T-helper 1 cell treated with Interleukin-12 subunit alpha and Interleukin-12 subunit beta and Interleukin-4 antibody, amounts not matched to agents 30 μg/mL and 1 μg/mL, for 36 hours (primary cell): ENCODE measurements at regions not wholly inside any gene's neighbourhood (a gene's known extent, or its start where the extent isn't known, plus 50 kb on each side); places are given as distances from the start of the nearest gene placed in this dataset.

Source experiments
- H3K27ac Mint-ChIP-seq: one replicate; pipeline ENCODE4 v1.8.0; 2021; ENCODE audit warnings: mild to moderate bottlenecking, mixed read lengths
- H3K27me3 Mint-ChIP-seq: one replicate; pipeline ENCODE4 v1.8.0; 2021; ENCODE audit warnings: low read depth, mixed read lengths
- H3K36me3 Mint-ChIP-seq: one replicate; pipeline ENCODE4 v1.8.0; 2021; ENCODE audit warnings: low read depth, mixed read lengths
- H3K4me1 Mint-ChIP-seq: one replicate; pipeline ENCODE4 v1.8.0; 2021; ENCODE audit warnings: low read depth, mixed read lengths
- H3K4me3 Mint-ChIP-seq: one replicate; pipeline ENCODE4 v1.8.0; 2021; ENCODE audit warnings: mild to moderate bottlenecking, moderate library complexity, mixed read lengths
- H3K9me3 Mint-ChIP-seq: one replicate; pipeline ENCODE4 v1.8.0; 2021; ENCODE audit warnings: mixed read lengths

- Mint-ChIP-seq H3K4me3 (no peak overlapping the region), H3K27me3 (no peaks in the 10 kb centered on the region), H3K27ac (no peak overlapping the region), H3K36me3 (no peaks in the 10 kb centered on the region), H3K9me3 (no peaks in the 10 kb centered on the region), H3K4me1 (no peaks in the 10 kb centered on the region)
These were observed 95.6 kb upstream of the SLC35B3 start for GRCh38 chr6:8530785-8531435.

DNA sequence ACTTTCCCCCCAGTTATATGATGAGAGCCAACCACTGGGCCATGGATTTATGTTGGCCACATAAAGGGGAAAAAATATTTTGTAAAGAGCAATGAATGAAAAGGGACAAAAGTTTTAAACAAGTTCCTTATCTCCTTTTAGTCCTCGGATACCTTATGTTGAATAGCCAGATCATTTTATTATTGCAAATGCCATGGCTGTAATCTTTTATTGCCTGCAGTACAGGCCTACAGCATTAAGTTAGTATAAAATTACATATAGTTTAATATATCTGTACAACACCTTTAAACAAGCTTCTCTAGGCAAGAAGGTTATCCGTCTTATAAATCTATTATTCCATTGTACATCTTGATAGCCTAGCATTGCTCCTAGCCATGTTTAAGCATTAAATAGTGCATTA lies 93.9 kb upstream of the SLC35B3 start:
- no peaks in the 10 kb centered on the region for H3K36me3 Mint-ChIP-seq
- H3K27me3 Mint-ChIP-seq = no peaks in the 10 kb centered on the region
- H3K4me3 Mint-ChIP-seq = no peak overlapping the region
- H3K9me3 Mint-ChIP-seq = no peaks in the 10 kb centered on the region
- no peaks in the 10 kb centered on the region for H3K4me1 Mint-ChIP-seq
- H3K27ac Mint-ChIP-seq = no peak overlapping the region

- Mint-ChIP-seq H3K4me1 (no peaks in the 10 kb centered on the region), H3K27ac (no peak overlapping the region), H3K9me3 (no peaks in the 10 kb centered on the region), H3K4me3 (no peak overlapping the region), H3K36me3 (no peaks in the 10 kb centered on the region), H3K27me3 (no peaks in the 10 kb centered on the region)
These were observed 92.5 kb upstream of the SLC35B3 start for GRCh38 chr6:8527818-8528217.

DNA sequence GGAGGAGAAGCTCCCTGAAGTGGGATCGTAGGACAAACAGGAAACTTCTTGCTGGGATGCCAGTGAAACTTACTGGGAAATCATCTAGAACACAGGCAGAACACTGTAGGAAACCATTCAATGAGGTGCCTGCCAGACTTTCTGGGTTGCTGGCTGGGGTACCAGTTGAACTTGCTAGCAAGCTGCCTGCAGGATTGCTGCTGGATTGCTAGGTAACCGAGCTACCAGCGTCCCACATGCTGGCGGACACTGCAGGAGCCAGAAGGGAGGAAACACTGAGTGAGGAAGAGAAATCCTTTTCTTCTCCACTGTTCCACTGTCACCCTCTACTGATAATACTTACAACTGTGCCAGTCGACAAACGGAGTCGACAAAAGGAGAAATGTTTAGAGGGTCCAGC lies 91.3 kb upstream of the SLC35B3 start:
- no peaks in the 10 kb centered on the region for H3K9me3 Mint-ChIP-seq
- H3K4me3 Mint-ChIP-seq = no peak overlapping the region
- H3K27me3 Mint-ChIP-seq = no peaks in the 10 kb centered on the region
- no peaks in the 10 kb centered on the region for H3K36me3 Mint-ChIP-seq
- no peaks in the 10 kb centered on the region for H3K4me1 Mint-ChIP-seq
- H3K27ac Mint-ChIP-seq = no peak overlapping the region

DNA sequence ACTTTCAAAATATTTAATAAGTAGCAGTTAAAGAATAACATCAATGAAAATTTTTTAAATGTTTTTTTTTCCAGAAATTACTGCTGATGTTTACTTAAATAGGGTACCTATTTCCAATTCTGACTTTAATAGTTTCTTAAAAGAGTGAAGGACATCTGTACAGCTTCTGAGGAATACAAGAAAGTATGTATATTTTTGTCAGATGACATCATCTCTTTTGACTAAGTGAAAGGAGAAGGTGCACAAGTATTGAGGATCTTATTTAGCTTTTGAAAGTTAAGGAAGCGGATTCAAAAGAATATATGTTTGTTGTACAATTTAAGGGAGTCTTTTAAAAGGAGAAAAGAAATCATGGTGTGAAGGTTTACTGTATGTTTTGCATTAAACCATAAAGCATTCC lies 90.0 kb upstream of the SLC35B3 start:
- H3K4me1 Mint-ChIP-seq = no peaks in the 10 kb centered on the region
- no peak overlapping the region for H3K4me3 Mint-ChIP-seq
- no peaks in the 10 kb centered on the region for H3K27me3 Mint-ChIP-seq
- H3K9me3 Mint-ChIP-seq = no peaks in the 10 kb centered on the region
- H3K27ac Mint-ChIP-seq = no peak overlapping the region
- H3K36me3 Mint-ChIP-seq = no peaks in the 10 kb centered on the region

GRCh38 chr6:8513174-8513573 lies 77.8 kb upstream of the SLC35B3 start:
- Mint-ChIP-seq H3K27me3 (no peaks in the 10 kb centered on the region), H3K9me3 (no peaks in the 10 kb centered on the region), H3K4me3 (no peak overlapping the region), H3K27ac (no peak overlapping the region), H3K4me1 (no peaks in the 10 kb centered on the region), H3K36me3 (no peaks in the 10 kb centered on the region)

GRCh38 chr6:8507286-8507685 lies 71.9 kb upstream of the SLC35B3 start:
- Mint-ChIP-seq H3K27me3 (no peaks in the 10 kb centered on the region), H3K36me3 (no peaks in the 10 kb centered on the region), H3K4me1 (no peaks in the 10 kb centered on the region), H3K27ac (no peak overlapping the region), H3K4me3 (no peak overlapping the region), H3K9me3 (no peaks in the 10 kb centered on the region)

DNA sequence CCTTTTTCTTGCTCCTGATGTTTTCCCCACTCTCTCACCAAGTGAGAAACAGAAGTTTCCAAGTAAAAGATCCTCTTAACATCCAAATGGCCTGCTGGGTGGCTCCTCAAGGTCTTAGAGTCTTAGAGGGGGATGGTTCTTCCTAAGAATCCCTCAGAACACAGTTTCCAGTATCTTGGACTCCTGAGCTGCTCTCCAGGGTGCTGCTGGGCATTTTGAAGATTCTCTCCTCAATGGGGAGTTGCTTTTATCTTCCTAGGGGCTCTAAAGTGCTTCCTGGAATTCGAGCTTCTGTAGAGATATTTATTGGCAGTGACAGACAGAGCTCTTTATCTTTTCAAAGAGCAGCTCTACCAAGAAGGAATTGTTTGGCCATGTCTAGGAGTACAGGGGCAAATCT lies 70.8 kb upstream of the SLC35B3 start:
- H3K4me1 Mint-ChIP-seq = no peaks in the 10 kb centered on the region
- H3K9me3 Mint-ChIP-seq = no peaks in the 10 kb centered on the region
- H3K27me3 Mint-ChIP-seq = no peaks in the 10 kb centered on the region
- H3K27ac Mint-ChIP-seq = no peak overlapping the region
- H3K36me3 Mint-ChIP-seq = no peaks in the 10 kb centered on the region
- H3K4me3 Mint-ChIP-seq = no peak overlapping the region

DNA sequence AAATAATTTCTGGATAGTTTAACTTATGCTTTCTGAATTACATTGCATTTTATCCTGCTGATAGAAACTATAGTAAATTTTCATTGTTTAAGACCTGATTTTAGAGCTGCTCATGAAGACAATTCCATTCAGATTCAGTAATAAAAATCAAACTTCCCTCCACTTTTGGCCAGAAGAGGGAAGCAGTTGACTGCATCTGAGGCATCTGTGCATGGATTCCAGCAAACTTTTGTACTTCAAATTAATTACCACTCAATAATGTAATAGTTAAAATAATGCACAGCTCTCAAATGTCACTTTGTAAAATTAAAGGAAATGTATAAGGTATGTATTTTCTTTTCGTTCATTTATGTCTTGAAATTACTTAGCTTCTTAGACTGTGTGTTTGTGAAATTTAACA lies 64.2 kb upstream of the SLC35B3 start:
- Mint-ChIP-seq H3K9me3 (no peaks in the 10 kb centered on the region), H3K4me1 (no peaks in the 10 kb centered on the region), H3K27me3 (no peaks in the 10 kb centered on the region), H3K4me3 (no peak overlapping the region), H3K36me3 (no peaks in the 10 kb centered on the region), H3K27ac (no peak overlapping the region)

DNA sequence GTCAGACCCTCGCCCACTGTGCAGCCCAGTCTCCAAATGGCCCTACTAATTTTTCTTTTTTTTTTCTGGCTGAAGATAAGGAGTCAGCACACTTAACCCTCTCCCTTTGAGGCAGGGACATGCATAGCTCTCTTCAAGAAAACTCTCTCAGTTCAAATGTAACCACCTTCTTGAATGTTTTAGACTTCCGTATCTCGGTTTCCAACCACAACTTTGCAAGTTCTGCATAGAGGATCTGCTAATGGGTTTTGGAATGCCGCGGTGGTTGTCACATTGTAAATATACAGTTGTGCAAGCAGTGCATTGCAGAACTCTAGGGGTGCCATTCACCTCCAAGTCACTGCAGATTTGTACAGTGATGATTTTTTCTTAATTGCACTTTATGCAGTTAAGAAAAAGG lies 59.4 kb upstream of the SLC35B3 start:
- Mint-ChIP-seq H3K4me3 (no peak overlapping the region), H3K36me3 (no peaks in the 10 kb centered on the region), H3K9me3 (no peaks in the 10 kb centered on the region), H3K27ac (no peak overlapping the region), H3K27me3 (no peaks in the 10 kb centered on the region), H3K4me1 (no peaks in the 10 kb centered on the region)

GRCh38 chr6:8492536-8493133 lies 57.3 kb upstream of the SLC35B3 start:
- H3K36me3 Mint-ChIP-seq = no peaks in the 10 kb centered on the region
- no peak overlapping the region for H3K27ac Mint-ChIP-seq
- no peaks in the 10 kb centered on the region for H3K4me1 Mint-ChIP-seq
- H3K4me3 Mint-ChIP-seq = no peak overlapping the region
- no peaks in the 10 kb centered on the region for H3K27me3 Mint-ChIP-seq
- H3K9me3 Mint-ChIP-seq = no peaks in the 10 kb centered on the region
